ENCODE measurements at regions not wholly inside any gene's neighbourhood (a gene's known extent, or its start where the extent isn't known, plus 50 kb on each side); places are given as distances from the start of the nearest gene placed in this dataset.

DNA sequence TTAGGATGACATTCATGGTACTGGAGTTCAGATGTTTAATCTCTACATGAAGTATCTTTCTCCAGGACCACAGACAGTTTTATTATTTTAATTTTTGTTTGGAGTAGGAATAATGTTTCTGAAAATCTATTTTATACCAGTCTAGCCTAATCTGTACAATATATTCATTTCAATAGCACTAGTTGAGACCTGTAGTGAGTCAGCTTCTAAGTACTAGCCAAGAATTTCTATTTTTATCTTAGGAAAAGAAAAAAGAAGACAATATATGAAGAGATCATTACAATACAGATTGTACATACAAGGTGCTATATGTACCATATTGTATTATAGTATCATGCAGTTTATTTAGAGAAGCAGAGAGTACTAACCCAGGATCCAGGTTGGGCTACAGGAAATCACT is 826.9 kb upstream of the PIK3C3 start:
- Histone ChIP-seq H4K20me1 (ENCODE audit: control insufficient read depth, insufficient read depth, low read depth, low read length) (no peaks in the 10 kb centered on the region), H3K79me2 (ENCODE audit: control insufficient read depth, low read length) (no peaks in the 10 kb centered on the region), H3K27me3 (ENCODE audit: control insufficient read depth, low read length) (no peaks in the 10 kb centered on the region), H3K27ac (ENCODE audit: low read depth, low read length) (no peak overlapping the region), H3K9me3 (ENCODE audit: control insufficient read depth, insufficient read depth, low read length) (no peaks in the 10 kb centered on the region), H3K4me2 (ENCODE audit: low read length) (no peak overlapping the region), H3K4me1 (ENCODE audit: control insufficient read depth, low read length) (no peaks in the 10 kb centered on the region), H3K9me2 (replicated peaks; ENCODE audit: control insufficient read depth, low read length) (no peaks in the 10 kb centered on the region), H3K4me3 (ENCODE audit: low read length) (no peak overlapping the region), H3F3A (ENCODE audit: control insufficient read depth, insufficient read depth) (no peaks in the 10 kb centered on the region), H3K36me3 (ENCODE audit: control insufficient read depth, low read length) (no peaks in the 10 kb centered on the region)
- no peak for TF ChIP-seq EZH2phosphoT487 (IDR thresholded peaks at IDR 0.05; ENCODE audit: borderline replicate concordance, low read length)
- TF ChIP-seq, protein P1, sequence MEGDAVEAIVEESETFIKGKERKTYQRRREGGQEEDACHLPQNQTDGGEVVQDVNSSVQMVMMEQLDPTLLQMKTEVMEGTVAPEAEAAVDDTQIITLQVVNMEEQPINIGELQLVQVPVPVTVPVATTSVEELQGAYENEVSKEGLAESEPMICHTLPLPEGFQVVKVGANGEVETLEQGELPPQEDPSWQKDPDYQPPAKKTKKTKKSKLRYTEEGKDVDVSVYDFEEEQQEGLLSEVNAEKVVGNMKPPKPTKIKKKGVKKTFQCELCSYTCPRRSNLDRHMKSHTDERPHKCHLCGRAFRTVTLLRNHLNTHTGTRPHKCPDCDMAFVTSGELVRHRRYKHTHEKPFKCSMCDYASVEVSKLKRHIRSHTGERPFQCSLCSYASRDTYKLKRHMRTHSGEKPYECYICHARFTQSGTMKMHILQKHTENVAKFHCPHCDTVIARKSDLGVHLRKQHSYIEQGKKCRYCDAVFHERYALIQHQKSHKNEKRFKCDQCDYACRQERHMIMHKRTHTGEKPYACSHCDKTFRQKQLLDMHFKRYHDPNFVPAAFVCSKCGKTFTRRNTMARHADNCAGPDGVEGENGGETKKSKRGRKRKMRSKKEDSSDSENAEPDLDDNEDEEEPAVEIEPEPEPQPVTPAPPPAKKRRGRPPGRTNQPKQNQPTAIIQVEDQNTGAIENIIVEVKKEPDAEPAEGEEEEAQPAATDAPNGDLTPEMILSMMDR (IDR thresholded peaks at IDR 0.05; ENCODE audit: low read depth, low read length, poor library complexity, severe bottlenecking) = no peak

DNA sequence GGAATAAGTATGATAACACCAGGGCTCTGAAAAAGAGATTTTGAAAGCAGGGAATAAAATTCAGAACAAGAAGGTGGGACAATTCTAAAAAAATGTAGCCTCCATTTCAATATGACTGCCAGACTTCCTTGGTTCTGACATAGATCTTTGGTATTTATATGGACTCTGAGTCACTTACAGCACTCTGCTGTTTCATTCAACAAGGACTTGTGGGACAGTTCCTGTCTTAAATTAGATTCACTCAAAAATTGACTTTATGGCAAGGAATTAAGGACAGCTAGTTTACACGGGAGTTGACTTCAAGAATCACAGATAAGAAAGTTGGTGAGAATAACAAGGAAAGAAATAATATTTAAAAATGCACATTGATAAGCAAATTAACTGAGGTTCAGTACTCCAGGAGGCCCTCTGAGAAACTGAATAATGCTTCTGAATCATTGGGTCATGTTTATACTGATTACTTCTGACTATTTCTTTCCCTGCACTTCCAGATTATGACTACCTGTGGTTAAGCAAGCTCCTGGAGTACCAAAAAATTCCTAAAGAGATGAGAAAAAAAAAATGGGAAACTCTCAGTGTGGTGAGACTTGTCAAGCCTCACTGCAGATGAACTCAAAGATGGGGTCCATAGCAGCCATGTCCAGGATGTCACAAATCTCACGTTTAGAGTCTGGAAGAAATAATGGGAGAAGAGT is 828.3 kb upstream of the PIK3C3 start:
- TF ChIP-seq EZH2phosphoT487 (IDR thresholded peaks at IDR 0.05; ENCODE audit: borderline replicate concordance, low read length) = no peak
- TF ChIP-seq, protein P1 (IDR thresholded peaks at IDR 0.05; ENCODE audit: low read depth, low read length, poor library complexity, severe bottlenecking) = no peak
- Histone ChIP-seq H3K27me3 (ENCODE audit: control insufficient read depth, low read length) (no peaks in the 10 kb centered on the region), H3K9me3 (ENCODE audit: control insufficient read depth, insufficient read depth, low read length) (no peaks in the 10 kb centered on the region), H4K20me1 (ENCODE audit: control insufficient read depth, insufficient read depth, low read depth, low read length) (no peaks in the 10 kb centered on the region), H3K4me1 (ENCODE audit: control insufficient read depth, low read length) (no peaks in the 10 kb centered on the region), H3K27ac (ENCODE audit: low read depth, low read length) (no peak overlapping the region), H3K4me2 (ENCODE audit: low read length) (no peak overlapping the region), H3K79me2 (ENCODE audit: control insufficient read depth, low read length) (no peaks in the 10 kb centered on the region), H3K36me3 (ENCODE audit: control insufficient read depth, low read length) (no peaks in the 10 kb centered on the region), H3K4me3 (ENCODE audit: low read length) (no peak overlapping the region), H3F3A (ENCODE audit: control insufficient read depth, insufficient read depth) (no peaks in the 10 kb centered on the region), H3K9me2 (replicated peaks; ENCODE audit: control insufficient read depth, low read length) (no peaks in the 10 kb centered on the region)

DNA sequence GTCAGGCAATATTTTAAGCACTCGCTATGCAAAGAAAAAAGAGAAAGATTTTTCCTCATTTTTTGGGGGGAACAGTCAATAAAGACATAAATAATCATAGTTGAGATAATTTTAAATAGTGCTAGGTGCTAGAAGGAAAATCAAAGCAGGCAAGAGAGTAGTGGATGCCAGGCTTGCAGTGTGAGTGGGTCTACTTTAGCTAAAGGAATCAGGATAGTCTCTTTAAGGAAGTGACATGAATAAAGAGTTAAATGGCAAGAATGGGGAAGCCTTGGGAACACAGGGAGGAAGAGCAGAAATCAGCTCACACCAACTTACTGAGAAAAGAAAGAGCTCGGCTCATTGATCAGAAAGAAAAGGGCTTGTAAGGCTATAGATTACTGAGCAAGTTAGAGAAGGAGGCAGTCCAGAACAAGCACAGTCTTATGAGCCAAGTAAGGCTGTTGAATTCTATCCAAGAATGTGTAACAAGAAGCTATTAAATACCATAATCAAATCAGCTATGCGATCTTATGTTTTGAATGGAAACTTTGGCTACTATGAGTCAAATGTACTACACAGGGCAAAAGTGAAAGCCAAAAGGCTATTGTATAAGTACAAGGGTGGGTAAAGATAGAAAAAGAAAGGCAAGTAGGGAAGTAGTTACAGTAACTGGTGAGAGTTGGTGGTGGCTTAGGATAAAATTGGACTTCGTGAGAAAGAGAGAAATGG is 833.8 kb upstream of the PIK3C3 start:
- no peak overlapping the region for H3K27ac ChIP-seq (ENCODE audit: low read depth, low read length)
- H3K79me2 ChIP-seq (ENCODE audit: control insufficient read depth, low read length) = no peaks in the 10 kb centered on the region
- no peaks in the 10 kb centered on the region for H3K9me3 ChIP-seq (ENCODE audit: control insufficient read depth, insufficient read depth, low read length)
- H3F3A ChIP-seq (ENCODE audit: control insufficient read depth, insufficient read depth) = no peaks in the 10 kb centered on the region
- no peak overlapping the region for H3K4me2 ChIP-seq (ENCODE audit: low read length)
- H3K4me1 ChIP-seq (ENCODE audit: control insufficient read depth, low read length) = no peaks in the 10 kb centered on the region
- H3K36me3 ChIP-seq (ENCODE audit: control insufficient read depth, low read length) = no peaks in the 10 kb centered on the region
- TF ChIP-seq, protein P1 (IDR thresholded peaks at IDR 0.05; ENCODE audit: low read depth, low read length, poor library complexity, severe bottlenecking) = no peak
- TF ChIP-seq EZH2phosphoT487 (IDR thresholded peaks at IDR 0.05; ENCODE audit: borderline replicate concordance, low read length) = no peak
- H3K9me2 ChIP-seq (replicated peaks; ENCODE audit: control insufficient read depth, low read length) = no peaks in the 10 kb centered on the region
- no peaks in the 10 kb centered on the region for H4K20me1 ChIP-seq (ENCODE audit: control insufficient read depth, insufficient read depth, low read depth, low read length)
- no peaks in the 10 kb centered on the region for H3K27me3 ChIP-seq (ENCODE audit: control insufficient read depth, low read length)
- no peak overlapping the region for H3K4me3 ChIP-seq (ENCODE audit: low read length)

Measured in DOHH2 (cell line).